ENCODE measurements at regions not wholly inside any gene's neighbourhood (a gene's known extent, or its start where the extent isn't known, plus 50 kb on each side); places are given as distances from the start of the nearest gene placed in this dataset.

DNA sequence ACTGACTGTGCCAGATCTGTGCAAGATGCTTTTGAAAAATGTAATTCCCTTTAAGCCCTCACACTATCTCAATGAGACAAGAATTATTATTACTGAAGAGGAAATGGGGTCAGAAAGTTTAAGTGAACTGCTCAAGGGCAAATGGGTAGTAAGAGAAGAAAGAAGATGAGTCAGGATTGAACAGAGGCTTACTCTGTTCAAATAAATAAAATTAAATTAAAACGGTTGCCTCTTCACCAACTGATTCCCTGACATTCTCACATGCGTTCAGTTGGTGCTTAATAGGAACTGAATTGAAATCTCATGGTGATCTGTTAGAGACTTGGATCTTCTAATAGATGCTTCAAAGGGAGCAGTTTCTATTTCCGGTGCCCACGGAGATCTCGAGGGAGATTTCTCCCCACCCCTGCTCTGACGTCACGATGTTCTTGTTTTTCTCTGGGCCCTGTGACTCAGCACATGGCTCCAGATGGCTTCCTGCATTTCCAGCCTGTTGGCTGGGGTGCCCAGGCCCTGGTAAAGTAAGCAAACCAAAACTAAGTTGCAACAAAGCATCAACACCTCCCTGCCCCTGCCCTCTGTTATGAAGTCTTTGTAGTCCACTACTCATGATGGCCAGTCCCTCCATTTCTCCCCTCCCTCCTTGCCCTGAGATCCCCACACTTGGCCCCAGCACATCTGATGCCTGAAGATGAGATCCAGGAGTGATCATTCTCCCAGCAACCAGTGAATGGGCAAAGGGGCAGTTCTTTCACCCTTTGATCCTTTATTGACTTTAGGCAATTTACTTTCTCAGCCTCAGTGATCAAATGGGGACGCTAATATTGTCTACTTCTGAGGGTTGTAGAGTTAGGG, 106.1 kb upstream of the CPEB4 start:
- TF ChIP-seq POLR2AphosphoS5 (IDR thresholded peaks at IDR 0.05) (peak in 1 of 3 donors; percentile 48), POLR2A (IDR thresholded peaks at IDR 0.05) (no peak), EP300 (IDR thresholded peaks at IDR 0.05) (no peak)
- Histone ChIP-seq H3K36me3 (no peaks in the 10 kb centered on the region), H3K4me3 (no peak overlapping the region), H3K4me1 (peaks cover 24% of the 10 kb centered on the region), H3K9me3 (no peaks in the 10 kb centered on the region), H3K27ac (peak overlapping the region; percentile 76), H3K27me3 (no peaks in the 10 kb centered on the region)
- WGBS = 13% methylated on average over 8 of the region's 8 CpGs
- peak; percentile 84 to 92 for DNase-seq (ENCODE audit: low spot score in 2 of 2)

DNA sequence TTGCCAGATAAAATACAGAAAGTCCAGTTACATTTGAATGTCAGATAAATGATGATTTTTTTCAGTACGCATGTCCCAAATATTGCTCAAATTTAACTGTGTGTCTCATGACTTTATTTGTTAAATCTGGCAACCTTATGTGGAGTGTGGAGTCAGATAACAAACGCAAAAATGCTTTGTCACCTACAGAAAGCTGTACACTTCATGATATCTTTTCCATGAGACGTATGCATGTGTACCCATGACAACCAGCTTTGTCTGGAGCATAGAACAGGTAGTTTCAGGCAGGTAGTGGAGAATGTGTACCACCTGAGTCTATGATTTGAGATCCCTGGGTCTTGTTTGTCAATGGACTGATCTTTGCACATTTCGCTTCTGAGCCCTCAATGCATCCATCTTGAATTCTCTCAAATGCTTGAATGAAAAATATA, 105.5 kb upstream of the CPEB4 start:
- Histone ChIP-seq H3K4me3 (no peak overlapping the region), H3K27me3 (no peaks in the 10 kb centered on the region), H3K9me3 (no peaks in the 10 kb centered on the region), H3K36me3 (no peaks in the 10 kb centered on the region), H3K4me1 (peaks cover 24% of the 10 kb centered on the region), H3K27ac (peak overlapping the region; percentile 76)
- TF ChIP-seq POLR2A (IDR thresholded peaks at IDR 0.05) = no peak
- no peak for TF ChIP-seq POLR2AphosphoS5 (IDR thresholded peaks at IDR 0.05)
- TF ChIP-seq, protein P1, sequence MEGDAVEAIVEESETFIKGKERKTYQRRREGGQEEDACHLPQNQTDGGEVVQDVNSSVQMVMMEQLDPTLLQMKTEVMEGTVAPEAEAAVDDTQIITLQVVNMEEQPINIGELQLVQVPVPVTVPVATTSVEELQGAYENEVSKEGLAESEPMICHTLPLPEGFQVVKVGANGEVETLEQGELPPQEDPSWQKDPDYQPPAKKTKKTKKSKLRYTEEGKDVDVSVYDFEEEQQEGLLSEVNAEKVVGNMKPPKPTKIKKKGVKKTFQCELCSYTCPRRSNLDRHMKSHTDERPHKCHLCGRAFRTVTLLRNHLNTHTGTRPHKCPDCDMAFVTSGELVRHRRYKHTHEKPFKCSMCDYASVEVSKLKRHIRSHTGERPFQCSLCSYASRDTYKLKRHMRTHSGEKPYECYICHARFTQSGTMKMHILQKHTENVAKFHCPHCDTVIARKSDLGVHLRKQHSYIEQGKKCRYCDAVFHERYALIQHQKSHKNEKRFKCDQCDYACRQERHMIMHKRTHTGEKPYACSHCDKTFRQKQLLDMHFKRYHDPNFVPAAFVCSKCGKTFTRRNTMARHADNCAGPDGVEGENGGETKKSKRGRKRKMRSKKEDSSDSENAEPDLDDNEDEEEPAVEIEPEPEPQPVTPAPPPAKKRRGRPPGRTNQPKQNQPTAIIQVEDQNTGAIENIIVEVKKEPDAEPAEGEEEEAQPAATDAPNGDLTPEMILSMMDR (IDR thresholded peaks at IDR 0.05) = no peak
- TF ChIP-seq EP300 (IDR thresholded peaks at IDR 0.05) = no peak
- DNase-seq (ENCODE audit: low spot score in 2 of 2) = no peak
- WGBS = 69% methylated on average over 4 of the region's 4 CpGs

DNA sequence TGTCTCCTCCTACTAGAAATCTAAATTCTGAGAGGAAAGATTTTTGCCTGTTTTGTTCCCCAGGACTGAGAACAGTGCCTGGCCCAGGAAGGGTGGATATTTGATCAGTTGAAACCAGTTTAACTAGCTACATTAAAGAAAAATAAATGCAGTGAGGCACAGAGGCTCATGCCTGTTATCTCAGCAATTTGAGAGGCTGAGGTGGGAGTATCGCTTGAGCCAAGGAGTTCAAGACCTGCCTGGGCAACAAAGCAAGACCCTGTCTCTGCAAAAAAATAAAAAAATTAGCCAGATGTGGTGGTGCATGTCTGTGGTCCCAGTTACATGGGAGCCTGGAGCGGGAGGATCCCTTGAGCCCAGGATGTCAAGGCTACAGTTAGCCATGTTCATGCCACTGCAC, 104.8 kb upstream of the CPEB4 start:
- WGBS = 90% methylated on average over 2 of the region's 2 CpGs
- no peaks in the 10 kb centered on the region for H3K36me3 ChIP-seq
- H3K9me3 ChIP-seq = no peaks in the 10 kb centered on the region
- peaks cover 24% of the 10 kb centered on the region for H3K4me1 ChIP-seq
- H3K27ac ChIP-seq = no peak overlapping the region
- H3K27me3 ChIP-seq = no peaks in the 10 kb centered on the region
- no peak for TF ChIP-seq EP300 (IDR thresholded peaks at IDR 0.05)
- TF ChIP-seq POLR2A (IDR thresholded peaks at IDR 0.05) = no peak
- TF ChIP-seq, protein P1 (IDR thresholded peaks at IDR 0.05) = no peak
- no peak for TF ChIP-seq POLR2AphosphoS5 (IDR thresholded peaks at IDR 0.05)
- no peak overlapping the region for H3K4me3 ChIP-seq
- no peak for DNase-seq (ENCODE audit: low spot score in 2 of 2)

DNA sequence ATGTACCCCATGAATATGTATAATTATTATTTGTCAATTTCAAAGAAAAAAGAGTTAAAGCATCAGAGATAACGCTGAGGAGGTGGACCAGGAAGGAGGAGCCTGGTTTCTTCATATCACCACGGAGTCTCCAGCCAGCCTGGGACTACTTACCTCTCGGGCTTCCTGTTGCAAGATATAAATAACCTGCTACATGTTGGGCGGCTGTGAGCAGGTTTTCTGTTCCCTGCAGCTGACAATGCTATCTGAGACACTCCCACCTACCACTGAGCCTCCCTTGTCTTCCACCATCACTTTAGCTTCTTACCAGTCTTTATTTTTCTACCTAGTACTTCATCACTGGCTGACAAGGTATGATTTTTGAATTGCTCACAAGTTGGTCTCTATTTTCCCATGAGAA, 102.7 kb upstream of the CPEB4 start:
- Histone ChIP-seq H3K27ac (no peak overlapping the region), H3K9me3 (no peaks in the 10 kb centered on the region), H3K4me1 (peaks cover 24% of the 10 kb centered on the region), H3K36me3 (no peaks in the 10 kb centered on the region), H3K4me3 (no peak overlapping the region), H3K27me3 (no peaks in the 10 kb centered on the region)
- no peak for TF ChIP-seq POLR2AphosphoS5 (IDR thresholded peaks at IDR 0.05)
- no peak for TF ChIP-seq EP300 (IDR thresholded peaks at IDR 0.05)
- TF ChIP-seq, protein P1 (IDR thresholded peaks at IDR 0.05) = no peak
- 89% methylated on average over 4 of the region's 4 CpGs for WGBS
- DNase-seq (ENCODE audit: low spot score in 2 of 2) = no peak

DNA sequence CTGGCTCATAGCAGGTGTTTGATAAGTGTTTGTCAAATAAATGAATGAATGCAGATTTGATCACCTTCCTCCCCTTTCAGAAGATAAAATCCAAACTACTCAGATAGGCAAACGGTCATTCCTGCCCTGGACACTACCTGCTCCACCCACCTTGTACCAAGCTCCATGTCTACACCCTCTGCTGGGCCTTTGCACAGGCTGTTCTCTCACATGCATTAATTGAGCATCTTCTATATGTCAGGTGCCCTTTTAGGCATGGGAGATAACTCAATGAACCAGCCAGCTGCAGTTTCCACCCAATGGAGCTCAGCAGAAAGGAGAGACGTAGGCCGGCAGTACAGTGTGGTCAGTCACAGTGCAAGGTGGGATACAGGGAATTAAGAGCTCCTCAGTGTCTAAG, 102.3 kb upstream of the CPEB4 start:
- H3K4me3 ChIP-seq = no peak overlapping the region
- TF ChIP-seq POLR2A (IDR thresholded peaks at IDR 0.05) (no peak), POLR2AphosphoS5 (IDR thresholded peaks at IDR 0.05) (no peak), EP300 (IDR thresholded peaks at IDR 0.05) (no peak)
- TF ChIP-seq, protein P1 (IDR thresholded peaks at IDR 0.05) = no peak
- no peak for DNase-seq (ENCODE audit: low spot score in 2 of 2)
- no peaks in the 10 kb centered on the region for H3K27me3 ChIP-seq
- no peak overlapping the region for H3K27ac ChIP-seq
- H3K36me3 ChIP-seq = no peaks in the 10 kb centered on the region
- no peaks in the 10 kb centered on the region for H3K9me3 ChIP-seq
- WGBS = 98% methylated on average over 3 of the region's 3 CpGs
- peaks cover 24% of the 10 kb centered on the region for H3K4me1 ChIP-seq

Measured in suprapubic skin (tissue), 4 donors.